MM.1S (cell line): ENCODE measurements at regions not wholly inside any gene's neighbourhood (a gene's known extent, or its start where the extent isn't known, plus 50 kb on each side); places are given as distances from the start of the nearest gene placed in this dataset.

Source experiments
- EZH2 ChIP-seq: fragments of 300-600 bp; sonication (generic); optimal IDR thresholded peaks from 2 replicates; pipeline ENCODE3; 2017; ENCODE audit warnings: low read depth, mild to moderate bottlenecking, antibody characterized with exemption, low read length, mixed read lengths
- TF ChIP-seq, protein P1 (sequence below): fragments of 300-600 bp; sonication (generic); IDR thresholded peaks from 2 replicates; pipeline ENCODE4 v1.5.1; 2016; ENCODE audit warnings: antibody characterized with exemption, low read length, mixed read lengths

DNA sequence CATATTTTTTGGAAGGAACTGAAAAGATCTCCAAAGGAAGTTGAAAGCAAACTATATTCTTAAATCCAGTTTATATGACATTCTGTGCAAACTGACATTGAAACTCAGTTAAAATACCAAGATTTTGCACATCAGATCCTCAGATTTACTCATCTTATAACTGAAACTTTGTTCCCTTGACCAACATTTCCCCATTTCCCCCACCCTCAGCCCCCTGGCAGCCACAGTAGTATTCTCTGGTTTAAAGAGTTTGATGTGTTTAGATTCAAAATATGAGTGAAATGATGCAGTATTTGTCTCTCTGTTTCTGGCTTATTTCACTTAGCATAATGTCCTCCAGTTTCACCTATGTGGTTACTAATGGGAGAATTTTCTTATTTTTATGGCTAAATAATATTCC is 99.2 kb upstream of the ITGA4 start:
- TF ChIP-seq, protein P1, sequence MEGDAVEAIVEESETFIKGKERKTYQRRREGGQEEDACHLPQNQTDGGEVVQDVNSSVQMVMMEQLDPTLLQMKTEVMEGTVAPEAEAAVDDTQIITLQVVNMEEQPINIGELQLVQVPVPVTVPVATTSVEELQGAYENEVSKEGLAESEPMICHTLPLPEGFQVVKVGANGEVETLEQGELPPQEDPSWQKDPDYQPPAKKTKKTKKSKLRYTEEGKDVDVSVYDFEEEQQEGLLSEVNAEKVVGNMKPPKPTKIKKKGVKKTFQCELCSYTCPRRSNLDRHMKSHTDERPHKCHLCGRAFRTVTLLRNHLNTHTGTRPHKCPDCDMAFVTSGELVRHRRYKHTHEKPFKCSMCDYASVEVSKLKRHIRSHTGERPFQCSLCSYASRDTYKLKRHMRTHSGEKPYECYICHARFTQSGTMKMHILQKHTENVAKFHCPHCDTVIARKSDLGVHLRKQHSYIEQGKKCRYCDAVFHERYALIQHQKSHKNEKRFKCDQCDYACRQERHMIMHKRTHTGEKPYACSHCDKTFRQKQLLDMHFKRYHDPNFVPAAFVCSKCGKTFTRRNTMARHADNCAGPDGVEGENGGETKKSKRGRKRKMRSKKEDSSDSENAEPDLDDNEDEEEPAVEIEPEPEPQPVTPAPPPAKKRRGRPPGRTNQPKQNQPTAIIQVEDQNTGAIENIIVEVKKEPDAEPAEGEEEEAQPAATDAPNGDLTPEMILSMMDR: no peak
- TF ChIP-seq EZH2: no peak
